Activated CD4-positive, alpha-beta memory T cell treated with anti-CD3 and anti-CD28 coated beads, Interleukin-2, amount 10 ng/mL, durations not matched to agents 7 days and 5 days (primary cell): ENCODE measurements at regions not wholly inside any gene's neighbourhood (a gene's known extent, or its start where the extent isn't known, plus 50 kb on each side); places are given as distances from the start of the nearest gene placed in this dataset.

Experiments used
- CTCF ChIA-PET: fragments of 350-600 bp; sonication (Branson Sonifier 250); formaldehyde crosslinking; loops from one replicate; lab custom pipeline; 2021; ENCODE audit warnings: antibody characterized with exemption, inconsistent platforms; lab: Charles Lee
- POLR2A ChIA-PET: fragments of 350-600 bp; sonication (Branson Sonifier 250); formaldehyde crosslinking; loops from one replicate; lab custom pipeline; 2021; ENCODE audit warnings: antibody characterized with exemption; lab: Charles Lee
- DNase-seq: peaks from one replicate; pipeline ENCODE4 v3.0.0-alpha.2; 2020
- H3K27ac Mint-ChIP-seq: one replicate; pipeline ENCODE4 v1.8.0; 2021; ENCODE audit warnings: mild to moderate bottlenecking, mixed read lengths
- H3K27me3 Mint-ChIP-seq: one replicate; pipeline ENCODE4 v1.8.0; 2021; ENCODE audit warnings: mixed read lengths
- H3K36me3 Mint-ChIP-seq: one replicate; pipeline ENCODE4 v1.8.0; 2021; ENCODE audit warnings: low read depth, mixed read lengths
- H3K4me1 Mint-ChIP-seq: one replicate; pipeline ENCODE4 v1.8.0; 2021; ENCODE audit warnings: mixed read lengths
- H3K4me3 Mint-ChIP-seq: one replicate; pipeline ENCODE4 v1.8.0; 2021; ENCODE audit warnings: mild to moderate bottlenecking, mixed read lengths
- H3K9me3 Mint-ChIP-seq: one replicate; pipeline ENCODE4 v1.8.0; 2021; ENCODE audit warnings: mixed read lengths

DNA sequence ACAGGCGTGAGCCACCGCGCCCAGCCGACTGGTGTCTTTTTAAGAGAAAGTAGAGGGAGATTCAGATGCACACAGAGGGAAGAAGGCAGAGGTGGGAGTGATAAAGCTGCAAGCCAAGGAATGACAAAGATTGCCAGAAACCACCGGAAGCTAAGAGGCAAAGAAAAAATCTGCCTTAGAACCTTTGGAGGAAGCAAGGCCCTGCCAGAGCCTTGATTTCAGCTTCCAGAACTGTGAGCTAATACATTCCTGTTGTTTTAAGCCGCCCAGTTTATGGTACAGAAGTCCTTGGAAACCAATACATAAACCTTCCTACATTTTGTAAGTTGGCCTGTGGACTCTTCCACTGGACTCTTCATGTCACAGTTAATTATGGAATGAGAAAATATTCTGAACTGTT, 71.7 kb upstream of the SOX21 start:
- H3K4me1 Mint-ChIP-seq = no peaks in the 10 kb centered on the region
- no peaks in the 10 kb centered on the region for H3K9me3 Mint-ChIP-seq
- no peak overlapping the region for H3K27ac Mint-ChIP-seq
- no peak overlapping the region for H3K4me3 Mint-ChIP-seq
- H3K36me3 Mint-ChIP-seq = no peaks in the 10 kb centered on the region
- ChIA-PET POLR2A (no interaction called here), CTCF (no interaction called here)
- no peak for DNase-seq
- peaks cover 2% of the 10 kb centered on the region for H3K27me3 Mint-ChIP-seq

DNA sequence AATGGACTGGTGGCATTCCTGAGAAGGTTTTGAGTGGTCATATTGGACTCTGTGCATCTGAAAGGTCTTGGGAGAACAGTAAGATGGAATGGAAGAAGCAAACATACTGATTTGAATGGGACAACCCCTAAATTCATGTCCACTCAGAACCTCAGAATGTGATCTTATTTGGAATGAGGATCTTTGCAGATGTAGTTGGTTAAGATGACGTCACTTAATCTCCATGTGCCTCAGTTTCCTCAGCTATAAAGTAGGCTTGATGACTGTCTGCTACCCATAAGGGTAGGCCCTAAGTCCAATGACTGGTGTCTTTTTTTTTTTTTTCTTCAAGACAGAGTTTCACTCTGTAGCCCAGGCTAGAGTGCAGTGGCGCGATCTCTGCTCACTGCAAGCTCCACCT, 71.1 kb upstream of the SOX21 start:
- Mint-ChIP-seq H3K27ac (no peak overlapping the region), H3K9me3 (no peaks in the 10 kb centered on the region), H3K4me3 (no peak overlapping the region), H3K4me1 (no peaks in the 10 kb centered on the region), H3K36me3 (no peaks in the 10 kb centered on the region), H3K27me3 (peaks cover 2% of the 10 kb centered on the region)
- ChIA-PET POLR2A (no interaction called here), CTCF (no interaction called here)
- DNase-seq = no peak

DNA sequence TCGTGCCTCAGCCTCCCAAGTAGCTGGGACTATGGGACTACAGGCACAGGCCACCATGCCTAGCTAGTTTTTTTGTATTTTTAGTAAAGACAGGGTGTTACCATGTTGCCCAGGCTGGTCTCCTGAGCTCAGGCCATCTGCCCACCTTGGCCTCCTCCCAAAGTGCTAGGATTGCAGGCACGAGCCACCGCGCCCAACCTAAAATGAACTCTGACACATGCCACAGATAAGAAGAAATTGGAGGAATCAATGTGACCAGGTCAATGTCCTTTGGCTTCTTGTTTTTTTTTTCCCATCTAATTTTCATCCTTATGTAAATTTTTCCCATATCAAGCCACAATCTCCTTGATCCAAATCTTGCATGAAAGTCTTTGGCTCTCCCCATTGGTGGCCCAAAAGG, 68.1 kb upstream of the SOX21 start:
- ChIA-PET POLR2A (no interaction called here), CTCF (no interaction called here)
- H3K27me3 Mint-ChIP-seq = no peaks in the 10 kb centered on the region
- H3K4me3 Mint-ChIP-seq = no peak overlapping the region
- no peaks in the 10 kb centered on the region for H3K4me1 Mint-ChIP-seq
- no peak for DNase-seq
- no peak overlapping the region for H3K27ac Mint-ChIP-seq
- no peaks in the 10 kb centered on the region for H3K36me3 Mint-ChIP-seq
- H3K9me3 Mint-ChIP-seq = no peaks in the 10 kb centered on the region

DNA sequence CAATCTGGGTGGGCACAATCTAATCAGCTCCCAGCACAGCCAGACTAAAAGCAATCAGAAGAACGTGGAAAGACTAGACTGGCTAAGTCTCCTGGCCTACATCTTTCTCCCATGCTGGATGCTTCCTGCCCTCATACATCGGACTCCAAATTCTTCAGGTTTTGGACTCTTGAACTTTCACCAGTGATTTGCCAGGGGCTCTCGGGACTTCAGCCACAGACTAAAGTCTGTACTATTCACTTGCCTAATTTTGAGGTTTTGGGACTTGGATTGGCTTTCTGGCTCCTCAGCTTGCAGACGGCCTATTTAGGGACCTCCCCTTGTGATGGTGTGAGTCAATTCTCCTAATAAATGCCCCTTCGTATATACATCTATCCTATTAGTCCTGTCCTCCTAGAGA, 66.6 kb upstream of the SOX21 start:
- Mint-ChIP-seq H3K4me3 (no peak overlapping the region), H3K36me3 (no peaks in the 10 kb centered on the region), H3K27ac (no peak overlapping the region), H3K9me3 (no peaks in the 10 kb centered on the region), H3K4me1 (no peaks in the 10 kb centered on the region), H3K27me3 (no peaks in the 10 kb centered on the region)
- ChIA-PET CTCF (no interaction called here), POLR2A (no interaction called here)
- no peak for DNase-seq

DNA sequence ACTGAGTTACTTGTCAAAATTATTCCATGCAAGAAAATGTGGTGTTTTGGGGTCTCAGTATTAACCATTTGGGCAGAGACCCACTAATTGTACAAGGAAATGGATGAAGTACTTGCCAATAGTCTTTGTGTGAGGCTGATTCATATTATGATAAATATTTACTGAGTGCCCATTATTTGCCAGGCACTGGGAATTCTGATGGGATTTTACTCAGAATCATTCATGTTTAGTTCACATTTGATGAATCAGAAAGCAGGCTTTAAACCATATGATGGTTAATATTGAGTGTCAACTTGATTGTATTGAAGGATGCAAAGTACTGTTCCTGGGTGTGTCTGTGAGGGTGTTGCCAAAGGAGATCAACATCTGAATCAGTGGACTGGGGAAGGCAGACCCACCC, 66.2 kb upstream of the SOX21 start:
- H3K27ac Mint-ChIP-seq = no peak overlapping the region
- no peaks in the 10 kb centered on the region for H3K36me3 Mint-ChIP-seq
- DNase-seq = no peak
- CTCF ChIA-PET = no interaction called here
- no peaks in the 10 kb centered on the region for H3K9me3 Mint-ChIP-seq
- POLR2A ChIA-PET = no interaction called here
- no peak overlapping the region for H3K4me3 Mint-ChIP-seq
- H3K27me3 Mint-ChIP-seq = no peaks in the 10 kb centered on the region
- H3K4me1 Mint-ChIP-seq = no peaks in the 10 kb centered on the region

DNA sequence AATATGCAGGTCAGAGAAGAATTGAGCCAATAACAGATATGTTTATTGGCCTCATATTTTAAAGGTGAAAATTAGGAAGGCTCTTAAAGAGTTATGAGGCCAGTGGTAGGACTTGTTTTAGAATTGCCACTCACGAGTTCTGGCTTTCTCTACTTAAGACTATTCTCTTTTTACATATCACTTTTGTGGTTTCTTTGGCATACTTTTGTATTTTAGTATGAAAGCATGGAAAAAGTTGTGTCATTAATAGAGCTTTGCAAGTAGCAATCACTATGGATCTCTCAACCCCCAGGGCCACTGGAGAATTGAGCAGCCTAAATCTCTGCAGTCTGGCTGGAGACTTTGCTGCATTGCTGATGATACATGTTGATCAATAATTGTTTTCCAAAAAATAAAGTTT, 64.6 kb upstream of the SOX21 start:
- ChIA-PET POLR2A (no interaction called here), CTCF (no interaction called here)
- Mint-ChIP-seq H3K4me1 (no peaks in the 10 kb centered on the region), H3K4me3 (no peak overlapping the region), H3K36me3 (no peaks in the 10 kb centered on the region), H3K27ac (no peak overlapping the region), H3K27me3 (no peaks in the 10 kb centered on the region), H3K9me3 (no peaks in the 10 kb centered on the region)
- no peak for DNase-seq

DNA sequence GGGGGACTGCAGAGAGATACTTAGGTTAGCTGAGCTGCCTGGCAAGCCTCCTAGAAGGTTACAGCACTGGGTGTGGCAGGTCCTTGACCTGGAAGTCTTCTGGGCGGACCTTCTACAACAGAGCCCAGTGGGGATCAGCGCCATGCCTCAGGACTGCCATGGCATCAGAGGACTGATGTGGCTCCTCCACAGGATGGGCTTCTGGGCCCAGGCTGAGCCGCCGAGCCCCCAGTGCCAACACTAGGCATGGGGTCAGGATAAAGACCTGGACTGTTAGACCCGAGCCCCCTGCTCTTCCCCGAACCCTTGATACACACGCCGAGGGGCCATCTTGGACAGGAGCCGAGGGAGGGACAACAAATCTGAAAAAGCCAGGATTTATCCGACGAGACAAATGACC, 64.0 kb upstream of the SOX21 start:
- H3K4me1 Mint-ChIP-seq = no peaks in the 10 kb centered on the region
- no peaks in the 10 kb centered on the region for H3K36me3 Mint-ChIP-seq
- H3K27me3 Mint-ChIP-seq = no peaks in the 10 kb centered on the region
- no peak overlapping the region for H3K27ac Mint-ChIP-seq
- no peak for DNase-seq
- ChIA-PET CTCF (no interaction called here), POLR2A (no interaction called here)
- no peaks in the 10 kb centered on the region for H3K9me3 Mint-ChIP-seq
- H3K4me3 Mint-ChIP-seq = no peak overlapping the region

DNA sequence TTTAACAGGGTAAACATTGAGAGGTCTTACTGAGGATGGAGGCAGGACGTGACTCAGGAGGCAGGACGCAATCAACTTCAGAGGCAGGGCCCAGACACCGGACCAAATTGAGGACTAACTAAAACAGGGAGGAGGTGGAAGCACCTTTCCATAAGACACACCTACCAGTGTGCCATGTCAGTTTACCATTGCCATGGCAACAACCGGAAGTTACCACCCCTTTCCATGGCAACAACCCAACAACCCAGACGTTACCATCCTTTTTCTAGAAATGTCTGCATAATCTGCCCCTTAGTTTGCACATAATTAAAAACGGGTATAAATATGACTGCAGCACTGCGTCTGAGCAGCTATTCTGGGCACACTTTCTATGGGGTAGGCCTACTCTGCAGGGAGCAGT, 53.5 kb upstream of the SOX21 start:
- CTCF ChIA-PET = no interaction called here
- H3K27ac Mint-ChIP-seq = no peak overlapping the region
- no peak for DNase-seq

DNA sequence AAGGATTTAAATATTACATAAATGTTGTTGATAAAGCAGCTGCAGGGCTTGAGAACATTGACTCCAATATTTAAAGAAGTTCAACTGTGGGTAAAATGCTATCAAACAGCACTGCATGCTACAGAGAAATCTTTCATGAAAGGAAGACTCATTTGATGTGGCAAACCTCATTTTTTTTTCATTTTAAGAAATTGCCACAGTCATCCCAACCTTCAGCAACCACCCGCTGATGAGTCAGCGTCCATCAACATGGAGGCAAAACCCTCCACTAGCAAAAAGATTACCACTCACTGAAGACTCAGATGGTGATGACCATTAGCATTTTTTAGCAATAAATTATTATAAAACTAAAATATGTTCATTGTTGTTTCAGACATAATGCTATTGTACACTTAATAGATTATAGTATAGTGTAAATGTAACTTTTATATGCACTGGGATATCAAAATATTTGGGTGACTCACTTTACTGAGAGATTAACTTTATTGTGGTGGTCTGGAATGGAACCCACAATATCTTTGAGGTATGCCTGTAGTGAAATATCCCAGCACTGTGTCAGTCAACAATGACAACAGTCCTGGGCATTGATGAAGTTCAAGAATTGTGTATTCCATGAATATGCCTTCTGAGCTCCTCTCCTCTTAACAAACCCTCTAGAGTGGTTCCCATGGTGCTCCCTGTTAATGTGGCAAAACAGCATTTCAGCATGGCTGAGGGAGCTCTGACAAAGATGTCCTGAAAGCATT, 52.4 kb upstream of the SOX21 start:
- Mint-ChIP-seq H3K9me3 (no peaks in the 10 kb centered on the region), H3K36me3 (no peaks in the 10 kb centered on the region), H3K4me1 (no peaks in the 10 kb centered on the region), H3K4me3 (no peak overlapping the region), H3K27ac (no peak overlapping the region), H3K27me3 (peaks cover 8% of the 10 kb centered on the region)
- ChIA-PET CTCF (interaction anchor here (0.6 kb wide), 1 partner anchor 532 kb away, joined by 3 read pairs; no protein-coding TSS in a partner anchor), POLR2A (no interaction called here)
- DNase-seq = no peak

More for the DNA sequence above, 53.5 kb upstream of the SOX21 start:
- Mint-ChIP-seq H3K36me3 (no peaks in the 10 kb centered on the region), H3K4me1 (no peaks in the 10 kb centered on the region), H3K9me3 (no peaks in the 10 kb centered on the region), H3K4me3 (no peak overlapping the region), H3K27me3 (peaks cover 6% of the 10 kb centered on the region)
- POLR2A ChIA-PET = no interaction called here
